Mesendoderm (in vitro differentiated cells): ENCODE measurements at regions not wholly inside any gene's neighbourhood (a gene's known extent, or its start where the extent isn't known, plus 50 kb on each side); places are given as distances from the start of the nearest gene placed in this dataset.
"Not testable (repeated sequence)": the region's sequence is repeated elsewhere in the genome, so short reads cannot be mapped to it uniquely, and the experiment has no call there.

ENCODE experiments used
- DNase-seq: peaks from one replicate; pipeline ENCODE4 v3.0.0; 2013
- H2AK5ac ChIP-seq: 2 replicates; pipeline ENCODE4 v1.6.1; 2013; ENCODE audit warnings: low read length, inconsistent platforms
- H2BK120ac ChIP-seq: 2 replicates; pipeline ENCODE4 v1.6.1; 2013; ENCODE audit warnings: low read depth, mild to moderate bottlenecking, low read length, moderate library complexity, mixed read lengths
- H2BK15ac ChIP-seq: replicated peaks from 2 replicates; pipeline ENCODE4 v1.6.1; 2013; ENCODE audit warnings: low read depth, mild to moderate bottlenecking, moderate library complexity
- H2BK5ac ChIP-seq: 2 replicates; pipeline ENCODE4 v1.6.1; 2013; ENCODE audit warnings: low read length, inconsistent platforms
- H3K18ac ChIP-seq: 2 replicates; pipeline ENCODE4 v1.6.1; 2013; ENCODE audit warnings: mild to moderate bottlenecking, low read length, mixed read lengths
- H3K23ac ChIP-seq: one replicate; pipeline ENCODE4 v1.6.1; 2013; ENCODE audit warnings: low read length
- H3K27ac ChIP-seq: 2 replicates; pipeline ENCODE4 v1.5.1; 2013; ENCODE audit warnings: low read depth, mild to moderate bottlenecking, inconsistent platforms, low read length, moderate library complexity
- H3K27me3 ChIP-seq: 2 replicates; pipeline ENCODE4 v1.6.1; 2013; ENCODE audit warnings: low read length, control low read depth, mild to moderate bottlenecking, inconsistent platforms; ENCODE audit not compliant: insufficient read depth, poor library complexity
- H3K36me3 ChIP-seq: 2 replicates; pipeline ENCODE4 v1.6.1; 2013; ENCODE audit warnings: low read length, inconsistent platforms; ENCODE audit not compliant: control insufficient read depth, insufficient read depth
- H3K4ac ChIP-seq: one replicate; pipeline ENCODE4 v1.6.1; 2013; ENCODE audit warnings: low read depth, mild to moderate bottlenecking, low read length, moderate library complexity
- H3K4me1 ChIP-seq: 2 replicates; pipeline ENCODE4 v1.6.1; 2013; ENCODE audit warnings: low read depth, low read length, inconsistent platforms; ENCODE audit not compliant: control insufficient read depth
- H3K4me2 ChIP-seq: 2 replicates; pipeline ENCODE4 v1.6.1; 2013; ENCODE audit warnings: low read length
- H3K4me3 ChIP-seq: 2 replicates; pipeline ENCODE4 v1.5.1; 2013; ENCODE audit warnings: mild to moderate bottlenecking, low read length
- H3K56ac ChIP-seq: one replicate; pipeline ENCODE4 v1.6.1; 2013; ENCODE audit warnings: low read length
- H3K79me1 ChIP-seq: 2 replicates; pipeline ENCODE4 v1.6.1; 2013; ENCODE audit warnings: low read length, inconsistent platforms
- H3K79me2 ChIP-seq: 2 replicates; pipeline ENCODE4 v1.6.1; 2013; ENCODE audit warnings: mild to moderate bottlenecking, low read length; ENCODE audit not compliant: control insufficient read depth, insufficient read depth
- H3K9ac ChIP-seq: 2 replicates; pipeline ENCODE4 v1.6.1; 2013; ENCODE audit warnings: low read length, inconsistent platforms
- H4K5ac ChIP-seq: one replicate; pipeline ENCODE4 v1.6.1; 2013; ENCODE audit warnings: low read length
- H4K8ac ChIP-seq: one replicate; pipeline ENCODE4 v1.6.1; 2013; ENCODE audit warnings: low read depth, mild to moderate bottlenecking, control low read depth, low read length, moderate library complexity
- WGBS: extraction: QIAGEN DNeasy Blood & Tissue Kit; methylation state at CpG from one replicate; pipeline ENCODE4 v1.1.7; 2013; ENCODE audit warnings: low lambda C conversion rate, missing lambda C conversion rate; ENCODE audit not compliant: insufficient coverage; ENCODE audit errors: extremely low coverage; 5-methylcytosine and 5-hydroxymethylcytosine counted together

DNA sequence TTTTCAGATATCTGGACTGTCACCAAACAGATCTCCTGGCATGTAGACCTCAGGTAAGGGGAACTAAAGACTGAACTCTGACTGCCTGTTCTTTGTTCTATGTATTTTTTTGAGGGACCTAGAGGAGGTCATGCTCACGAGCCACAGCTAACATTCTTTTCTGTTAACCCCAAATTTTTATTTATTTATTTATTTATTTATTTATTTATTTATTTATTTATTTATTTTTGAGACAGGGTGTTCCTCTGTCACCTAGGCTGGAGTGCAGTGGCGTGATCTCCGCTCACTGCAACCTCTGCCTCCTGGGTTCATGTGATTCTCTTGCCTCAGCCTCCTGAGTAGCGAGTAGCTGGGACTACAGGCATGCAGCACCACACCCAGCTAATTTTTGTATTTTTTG, 562.0 kb downstream of the NLGN4X start:
- H3K27me3 ChIP-seq, H2BK15ac ChIP-seq, H2BK120ac ChIP-seq, H3K4me3 ChIP-seq, H2BK5ac ChIP-seq, H2AK5ac ChIP-seq, H3K4me1 ChIP-seq, H3K56ac ChIP-seq, H3K4ac ChIP-seq, H4K5ac ChIP-seq, H3K4me2 ChIP-seq, H3K79me2 ChIP-seq, H3K27ac ChIP-seq, DNase-seq, H3K23ac ChIP-seq, H4K8ac ChIP-seq, H3K36me3 ChIP-seq, H3K18ac ChIP-seq, H3K79me1 ChIP-seq, H3K9ac ChIP-seq: not testable (repeated sequence)
- WGBS = no CpG with 5 or more reads among the region's 4 CpGs

DNA sequence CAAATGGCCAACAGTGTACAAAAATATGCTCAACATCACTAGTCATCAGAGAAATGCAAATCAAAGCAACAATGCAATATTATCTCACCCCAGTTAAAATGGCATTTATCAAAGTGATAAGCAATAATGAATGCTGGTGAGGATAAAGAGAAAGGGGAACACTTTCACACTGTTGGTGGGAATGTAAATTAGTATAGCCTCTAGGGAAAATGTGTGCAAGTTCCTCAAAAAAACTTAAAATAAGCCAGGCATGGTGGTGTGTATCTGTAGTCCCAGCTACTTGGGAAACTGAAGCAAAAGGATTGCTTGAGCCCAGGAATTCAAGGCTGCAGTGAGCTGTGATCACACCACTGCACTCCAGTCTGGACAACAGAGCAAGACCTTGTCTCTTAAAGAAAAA, 572.1 kb downstream of the NLGN4X start:
- Histone ChIP-seq H2BK120ac (no peak overlapping the region), H2AK5ac (no peak overlapping the region), H3K36me3 (no peaks in the 10 kb centered on the region), H3K9ac (no peak overlapping the region), H3K79me2 (no peaks in the 10 kb centered on the region), H2BK15ac (no peak overlapping the region), H3K27ac (no peak overlapping the region), H3K18ac (no peak overlapping the region), H4K8ac (no peak overlapping the region), H3K4me1 (no peaks in the 10 kb centered on the region), H3K23ac (no peak overlapping the region), H3K4me3 (no peak overlapping the region), H3K56ac (no peak overlapping the region), H3K27me3 (no peaks in the 10 kb centered on the region), H3K79me1 (no peaks in the 10 kb centered on the region), H2BK5ac (no peak overlapping the region), H3K4ac (no peak overlapping the region), H4K5ac (no peak overlapping the region), H3K4me2 (no peak overlapping the region)
- DNase-seq = no peak

DNA sequence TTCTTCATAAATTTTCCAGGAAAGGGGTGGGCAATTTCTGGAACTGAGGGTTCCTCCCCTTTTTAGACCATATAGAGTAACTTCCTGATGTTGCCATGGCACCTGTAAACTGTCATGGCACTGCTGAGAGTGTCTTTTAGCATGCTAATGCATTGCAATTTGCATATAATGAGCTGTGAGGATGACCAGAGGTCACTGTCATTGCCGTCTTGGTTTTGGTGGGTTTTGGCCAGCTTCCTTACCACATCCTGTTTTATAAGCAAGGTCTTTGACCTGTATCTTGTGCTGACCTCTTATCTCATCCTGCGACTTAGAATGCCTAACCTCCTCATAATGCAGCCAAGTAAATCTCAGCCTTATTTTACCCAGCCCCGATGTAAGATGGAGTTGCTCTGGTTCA, 577.8 kb downstream of the NLGN4X start:
- Histone ChIP-seq H3K4ac (no peak overlapping the region), H4K5ac (no peak overlapping the region), H2BK5ac (no peak overlapping the region), H3K27me3 (no peaks in the 10 kb centered on the region), H2BK120ac (no peak overlapping the region), H4K8ac (no peak overlapping the region), H3K36me3 (no peaks in the 10 kb centered on the region), H3K4me1 (no peaks in the 10 kb centered on the region), H3K18ac (no peak overlapping the region), H2AK5ac (no peak overlapping the region), H3K56ac (no peak overlapping the region), H3K4me3 (no peak overlapping the region), H3K27ac (no peak overlapping the region), H3K79me2 (no peaks in the 10 kb centered on the region), H3K23ac (no peak overlapping the region), H2BK15ac (no peak overlapping the region), H3K4me2 (no peak overlapping the region), H3K79me1 (no peaks in the 10 kb centered on the region), H3K9ac (no peak overlapping the region)
- DNase-seq = peak; percentile 87
- no CpG with 5 or more reads among the region's 3 CpGs for WGBS

DNA sequence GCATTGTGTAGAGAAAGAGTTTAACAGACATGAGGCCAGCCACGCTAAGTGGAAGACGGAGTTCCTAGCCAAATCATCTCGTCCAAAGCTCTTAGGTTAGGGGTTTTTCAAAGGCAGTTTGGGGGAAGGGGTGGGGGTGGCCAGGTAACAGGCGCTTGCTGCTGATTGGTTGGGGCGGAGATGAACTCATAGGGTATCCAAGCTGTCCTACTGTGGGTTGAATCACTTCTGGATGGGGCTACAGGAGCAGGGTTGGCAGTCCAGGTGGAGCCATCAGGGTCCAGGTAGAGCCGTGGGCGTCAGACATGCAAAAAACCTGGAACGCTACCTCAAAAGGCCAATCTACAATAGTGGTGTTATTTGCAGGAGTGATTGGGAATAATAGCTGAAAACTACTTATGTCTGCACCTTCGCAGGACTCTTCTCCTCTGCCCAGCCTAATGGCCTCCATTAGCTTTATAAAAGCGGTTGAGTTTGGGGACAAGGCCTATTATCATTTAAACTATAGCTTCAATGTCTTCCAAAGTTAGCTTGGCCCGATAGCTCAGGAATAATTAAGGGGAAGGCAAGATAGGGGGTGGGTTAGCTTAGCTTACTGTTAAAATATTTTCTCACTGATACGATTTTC, 579.6 kb downstream of the NLGN4X start:
- Histone ChIP-seq H2BK5ac (no peak overlapping the region), H4K8ac (no peak overlapping the region), H3K18ac (no peak overlapping the region), H3K9ac (no peak overlapping the region), H2BK15ac (no peak overlapping the region), H3K36me3 (no peaks in the 10 kb centered on the region), H3K4me1 (no peaks in the 10 kb centered on the region), H3K27me3 (no peaks in the 10 kb centered on the region), H2BK120ac (no peak overlapping the region), H3K23ac (no peak overlapping the region), H3K79me1 (no peaks in the 10 kb centered on the region), H3K4me3 (no peak overlapping the region), H3K4me2 (no peak overlapping the region), H3K4ac (no peak overlapping the region), H4K5ac (no peak overlapping the region), H3K56ac (peak overlapping the region; percentile 25), H3K27ac (no peak overlapping the region), H3K79me2 (no peaks in the 10 kb centered on the region), H2AK5ac (no peak overlapping the region)
- no CpG with 5 or more reads among the region's 12 CpGs for WGBS
- DNase-seq = no peak

- no peak overlapping the region for H2BK5ac ChIP-seq
These were observed 581.8 kb downstream of the NLGN4X start for GRCh38 chrX:5646818-5647217.

GRCh38 chrX:5644776-5645175, 583.9 kb downstream of the NLGN4X start:
- Histone ChIP-seq H3K18ac (no peak overlapping the region), H3K79me1 (no peaks in the 10 kb centered on the region), H2BK5ac (no peak overlapping the region), H3K4ac (no peak overlapping the region), H3K79me2 (no peaks in the 10 kb centered on the region), H3K27ac (no peak overlapping the region), H4K8ac (no peak overlapping the region), H3K4me2 (no peak overlapping the region), H3K9ac (no peak overlapping the region), H2AK5ac (no peak overlapping the region), H4K5ac (no peak overlapping the region), H3K27me3 (no peaks in the 10 kb centered on the region), H2BK15ac (no peak overlapping the region), H2BK120ac (no peak overlapping the region), H3K23ac (no peak overlapping the region), H3K4me3 (no peak overlapping the region), H3K4me1 (no peaks in the 10 kb centered on the region), H3K36me3 (no peaks in the 10 kb centered on the region), H3K56ac (no peak overlapping the region)
- no peak for DNase-seq
- WGBS = no CpG with 5 or more reads among the region's 8 CpGs

More at GRCh38 chrX:5646818-5647217, 581.8 kb downstream of the NLGN4X start:
- Histone ChIP-seq H3K4me2 (no peak overlapping the region), H3K79me2 (no peaks in the 10 kb centered on the region), H2AK5ac (no peak overlapping the region), H4K5ac (no peak overlapping the region), H3K4ac (no peak overlapping the region), H3K4me1 (no peaks in the 10 kb centered on the region), H3K36me3 (no peaks in the 10 kb centered on the region), H3K56ac (peak overlapping the region; percentile 15), H3K27me3 (no peaks in the 10 kb centered on the region), H4K8ac (no peak overlapping the region), H2BK15ac (no peak overlapping the region), H3K4me3 (no peak overlapping the region), H3K18ac (peak overlapping the region; percentile 18), H2BK120ac (peak overlapping the region; percentile 45), H3K27ac (no peak overlapping the region), H3K79me1 (no peaks in the 10 kb centered on the region), H3K9ac (no peak overlapping the region), H3K23ac (no peak overlapping the region)
- WGBS = no CpG with 5 or more reads among the region's 5 CpGs
- no peak for DNase-seq
